ENCODE measurements at regions not wholly inside any gene's neighbourhood (a gene's known extent, or its start where the extent isn't known, plus 50 kb on each side); places are given as distances from the start of the nearest gene placed in this dataset.

DNA sequence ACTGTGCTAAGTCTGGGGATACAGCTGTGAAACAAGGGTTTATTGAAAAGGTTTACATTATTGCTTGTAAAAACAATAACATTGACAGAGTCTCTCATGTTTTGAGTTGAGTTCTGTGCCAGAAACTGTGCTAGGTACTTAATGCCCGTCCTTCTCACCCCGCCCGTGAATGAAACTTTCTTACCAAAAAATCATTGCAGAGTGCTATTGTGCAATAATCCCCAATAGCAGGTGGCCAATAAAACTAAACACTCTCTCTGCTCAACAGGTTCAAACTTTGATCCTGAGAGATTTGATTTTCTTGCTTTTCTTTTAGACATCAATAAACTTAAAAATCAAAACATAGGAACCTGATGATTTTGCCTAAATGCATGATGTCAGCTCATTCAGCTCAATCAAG, 441.6 kb downstream of the HAPSTR1 start:
- Mint-ChIP-seq H3K4me1 (peaks cover 5% of the 10 kb centered on the region), H3K27me3 (ENCODE audit: low read depth) (no peaks in the 10 kb centered on the region), H3K4me3 (no peak overlapping the region), H3K27ac (no peak overlapping the region), H3K9me3 (peaks cover 12% of the 10 kb centered on the region), H3K36me3 (ENCODE audit: low read depth) (no peaks in the 10 kb centered on the region)
- TF ChIP-seq, protein P1, sequence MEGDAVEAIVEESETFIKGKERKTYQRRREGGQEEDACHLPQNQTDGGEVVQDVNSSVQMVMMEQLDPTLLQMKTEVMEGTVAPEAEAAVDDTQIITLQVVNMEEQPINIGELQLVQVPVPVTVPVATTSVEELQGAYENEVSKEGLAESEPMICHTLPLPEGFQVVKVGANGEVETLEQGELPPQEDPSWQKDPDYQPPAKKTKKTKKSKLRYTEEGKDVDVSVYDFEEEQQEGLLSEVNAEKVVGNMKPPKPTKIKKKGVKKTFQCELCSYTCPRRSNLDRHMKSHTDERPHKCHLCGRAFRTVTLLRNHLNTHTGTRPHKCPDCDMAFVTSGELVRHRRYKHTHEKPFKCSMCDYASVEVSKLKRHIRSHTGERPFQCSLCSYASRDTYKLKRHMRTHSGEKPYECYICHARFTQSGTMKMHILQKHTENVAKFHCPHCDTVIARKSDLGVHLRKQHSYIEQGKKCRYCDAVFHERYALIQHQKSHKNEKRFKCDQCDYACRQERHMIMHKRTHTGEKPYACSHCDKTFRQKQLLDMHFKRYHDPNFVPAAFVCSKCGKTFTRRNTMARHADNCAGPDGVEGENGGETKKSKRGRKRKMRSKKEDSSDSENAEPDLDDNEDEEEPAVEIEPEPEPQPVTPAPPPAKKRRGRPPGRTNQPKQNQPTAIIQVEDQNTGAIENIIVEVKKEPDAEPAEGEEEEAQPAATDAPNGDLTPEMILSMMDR (IDR thresholded peaks at IDR 0.05; ENCODE audit: unreplicated experiment in 3 of 3), result no peak

DNA sequence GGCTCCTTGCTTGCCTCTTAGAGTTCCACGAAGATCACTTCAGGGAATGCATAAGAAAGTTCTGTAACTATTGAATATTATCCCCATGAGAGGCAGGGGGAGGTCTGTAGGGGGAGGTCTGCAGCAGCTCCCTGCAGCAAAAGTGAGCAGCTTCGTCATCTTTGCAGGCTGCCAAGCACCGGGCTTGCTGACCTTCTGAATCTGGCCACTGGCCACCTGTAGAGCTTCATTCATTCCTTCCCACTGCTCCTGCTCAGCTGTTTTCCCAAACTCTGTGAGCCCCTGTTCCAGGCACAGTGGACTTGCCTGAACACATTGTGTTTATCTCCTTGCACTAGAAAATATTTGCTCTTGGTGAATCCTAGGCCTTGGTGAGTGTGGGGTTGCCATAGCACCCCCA, 443.3 kb downstream of the HAPSTR1 start:
- Mint-ChIP-seq H3K36me3 (ENCODE audit: low read depth) (no peaks in the 10 kb centered on the region), H3K4me3 (no peak overlapping the region), H3K4me1 (no peaks in the 10 kb centered on the region), H3K27me3 (ENCODE audit: low read depth) (no peaks in the 10 kb centered on the region), H3K9me3 (peaks cover 17% of the 10 kb centered on the region), H3K27ac (no peak overlapping the region)
- TF ChIP-seq, protein P1 (IDR thresholded peaks at IDR 0.05; ENCODE audit: unreplicated experiment in 3 of 3), result no peak

DNA sequence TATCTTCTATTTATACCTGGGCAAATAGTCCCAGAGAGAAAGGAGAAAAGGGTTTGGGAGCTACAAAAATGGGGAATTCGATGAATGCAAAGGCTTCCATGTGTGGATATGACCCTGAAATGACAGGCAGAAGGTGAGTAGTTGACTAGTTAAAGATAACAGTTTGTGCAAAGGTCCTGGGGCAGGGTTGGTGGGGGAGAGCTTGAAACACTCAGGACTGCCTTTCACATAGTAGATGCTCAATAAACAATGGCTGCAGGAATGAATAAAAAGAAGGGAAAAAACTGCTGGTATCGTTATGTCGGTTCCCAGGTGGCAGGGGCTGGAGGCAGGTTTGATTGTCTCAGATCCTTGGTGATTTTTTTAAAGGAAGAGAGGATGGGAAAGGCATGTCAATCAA, 445.5 kb downstream of the HAPSTR1 start:
- no peaks in the 10 kb centered on the region for H3K27me3 Mint-ChIP-seq (ENCODE audit: low read depth)
- H3K4me1 Mint-ChIP-seq, result no peaks in the 10 kb centered on the region
- H3K27ac Mint-ChIP-seq, result no peak overlapping the region
- TF ChIP-seq, protein P1 (IDR thresholded peaks at IDR 0.05; ENCODE audit: unreplicated experiment in 3 of 3), result no peak
- no peaks in the 10 kb centered on the region for H3K36me3 Mint-ChIP-seq (ENCODE audit: low read depth)
- peaks cover 17% of the 10 kb centered on the region for H3K9me3 Mint-ChIP-seq
- no peak overlapping the region for H3K4me3 Mint-ChIP-seq

DNA sequence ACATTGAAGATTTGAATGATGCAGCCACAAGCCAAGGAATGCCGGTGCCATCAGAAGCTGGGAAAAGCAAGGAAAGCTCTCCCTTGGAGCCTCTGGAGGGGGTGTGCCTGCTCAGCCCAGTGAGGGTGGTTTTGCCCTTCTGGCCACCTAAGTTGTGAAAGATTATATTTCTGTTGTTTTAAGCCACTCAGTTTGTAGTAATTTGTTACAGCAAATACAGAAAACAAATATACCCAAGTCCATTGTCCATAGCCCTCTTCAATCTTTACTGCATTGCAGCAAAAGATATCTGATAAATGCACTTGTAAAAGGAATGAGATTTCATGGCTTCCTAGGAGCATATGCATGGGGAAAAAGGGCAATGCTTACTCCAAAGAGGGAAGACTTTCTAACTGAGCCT, 447.9 kb downstream of the HAPSTR1 start:
- Mint-ChIP-seq H3K36me3 (ENCODE audit: low read depth) (no peaks in the 10 kb centered on the region), H3K4me1 (no peaks in the 10 kb centered on the region), H3K9me3 (peaks cover 11% of the 10 kb centered on the region), H3K4me3 (no peak overlapping the region), H3K27ac (no peak overlapping the region), H3K27me3 (ENCODE audit: low read depth) (no peaks in the 10 kb centered on the region)
- TF ChIP-seq, protein P1 (IDR thresholded peaks at IDR 0.05; ENCODE audit: unreplicated experiment in 3 of 3), result no peak

DNA sequence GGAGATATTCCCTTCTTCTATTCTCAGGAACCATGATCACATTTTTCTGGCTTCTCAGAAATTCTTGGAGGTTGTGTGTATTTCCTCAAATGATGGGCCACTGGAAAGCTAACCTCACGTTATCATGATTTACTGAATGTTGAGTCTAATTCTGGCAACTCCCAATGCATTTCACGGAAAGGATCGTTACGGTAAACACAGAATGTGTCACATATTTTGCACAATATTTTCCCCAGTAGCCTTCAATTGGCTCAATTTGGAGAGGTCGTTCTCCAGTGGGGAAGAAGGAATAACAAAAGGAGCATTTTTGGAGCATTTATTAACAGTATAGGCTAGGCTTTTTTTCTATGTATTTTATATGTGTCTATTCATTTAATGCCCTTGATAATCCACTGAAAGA, 450.3 kb downstream of the HAPSTR1 start:
- TF ChIP-seq, protein P1 (IDR thresholded peaks at IDR 0.05; ENCODE audit: unreplicated experiment in 3 of 3), result no peak
- no peaks in the 10 kb centered on the region for H3K27me3 Mint-ChIP-seq (ENCODE audit: low read depth)
- H3K4me1 Mint-ChIP-seq, result no peaks in the 10 kb centered on the region
- peaks cover 4% of the 10 kb centered on the region for H3K9me3 Mint-ChIP-seq
- H3K4me3 Mint-ChIP-seq, result no peak overlapping the region
- no peaks in the 10 kb centered on the region for H3K36me3 Mint-ChIP-seq (ENCODE audit: low read depth)
- no peak overlapping the region for H3K27ac Mint-ChIP-seq

DNA sequence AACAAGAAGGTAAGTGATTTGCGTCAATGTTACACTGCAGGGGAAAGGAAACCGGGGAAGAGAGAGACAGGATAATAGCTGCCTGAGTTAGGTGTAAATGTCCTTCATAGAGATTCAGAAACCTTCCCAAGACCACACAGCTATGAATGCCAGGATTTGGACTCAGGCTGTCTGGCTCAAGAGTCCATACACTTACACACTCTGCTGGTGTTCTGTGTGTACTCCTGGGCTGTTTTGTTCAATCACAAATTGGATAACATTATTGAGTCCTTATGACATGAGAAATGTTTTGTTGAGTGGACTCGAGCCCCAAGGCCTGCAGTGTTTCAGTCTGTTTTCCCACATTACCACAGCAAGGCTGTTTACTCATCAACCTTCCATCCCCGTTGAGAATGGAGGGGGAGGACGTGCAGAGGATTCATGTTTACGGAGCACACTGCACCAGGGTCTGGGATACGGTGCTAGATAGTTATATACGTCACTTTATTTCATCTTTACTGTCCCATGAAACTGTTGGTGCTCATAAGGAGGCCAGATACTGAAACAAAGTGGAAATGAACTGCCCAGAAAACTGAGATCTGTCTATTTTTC, 450.8 kb downstream of the HAPSTR1 start:
- no peak overlapping the region for H3K4me3 Mint-ChIP-seq
- peaks cover 4% of the 10 kb centered on the region for H3K9me3 Mint-ChIP-seq
- no peaks in the 10 kb centered on the region for H3K27me3 Mint-ChIP-seq (ENCODE audit: low read depth)
- TF ChIP-seq, protein P1 (IDR thresholded peaks at IDR 0.05; ENCODE audit: unreplicated experiment in 3 of 3), result no peak
- no peaks in the 10 kb centered on the region for H3K36me3 Mint-ChIP-seq (ENCODE audit: low read depth)
- H3K27ac Mint-ChIP-seq, result no peak overlapping the region
- H3K4me1 Mint-ChIP-seq, result no peaks in the 10 kb centered on the region
